MV-4-11 (cell line): ENCODE measurements at regions not wholly inside any gene's neighbourhood (a gene's known extent, or its start where the extent isn't known, plus 50 kb on each side); places are given as distances from the start of the nearest gene placed in this dataset.

Source experiments
- DNase-seq: peaks from one replicate; lab custom pipeline; 2025; lab: John Stamatoyannopoulos, UW

GRCh38 chr9:95756986-95757385, 118.5 kb upstream of the ERCC6L2 start:
- DNase-seq: no peak

GRCh38 chr9:95756101-95756500, 119.4 kb upstream of the ERCC6L2 start:
- no peak for DNase-seq

GRCh38 chr9:95755421-95755730, 120.1 kb upstream of the ERCC6L2 start:
- DNase-seq: no peak

- DNase-seq: no peak
These were observed 120.7 kb upstream of the ERCC6L2 start for GRCh38 chr9:95754533-95755420.

- DNase-seq: no peak
These were observed 121.6 kb upstream of the ERCC6L2 start for GRCh38 chr9:95753762-95754465.

- DNase-seq: no peak
These were observed 123.3 kb upstream of the ERCC6L2 start for GRCh38 chr9:95752129-95752731.

GRCh38 chr9:95751520-95751790, 124.0 kb upstream of the ERCC6L2 start:
- no peak for DNase-seq

GRCh38 chr9:95750725-95751519, 124.6 kb upstream of the ERCC6L2 start:
- DNase-seq: no peak

GRCh38 chr9:95749493-95749892, 126.0 kb upstream of the ERCC6L2 start:
- no peak for DNase-seq

GRCh38 chr9:95746408-95747180, 128.9 kb upstream of the ERCC6L2 start:
- DNase-seq: no peak

- no peak for DNase-seq
These were observed 132.7 kb upstream of the ERCC6L2 start for GRCh38 chr9:95742821-95743220.

- no peak for DNase-seq
These were observed 133.9 kb upstream of the ERCC6L2 start for GRCh38 chr9:95741631-95742030.

GRCh38 chr9:95740217-95741004, 135.1 kb upstream of the ERCC6L2 start:
- DNase-seq: no peak

- DNase-seq: no peak
These were observed 137.1 kb upstream of the ERCC6L2 start for GRCh38 chr9:95738438-95738837.

GRCh38 chr9:95736891-95737522, 138.5 kb upstream of the ERCC6L2 start:
- DNase-seq: no peak

GRCh38 chr9:95736370-95736769, 139.1 kb upstream of the ERCC6L2 start:
- DNase-seq: no peak

GRCh38 chr9:95735701-95736100, 139.8 kb upstream of the ERCC6L2 start:
- no peak for DNase-seq

- DNase-seq: no peak
These were observed 141.5 kb upstream of the ERCC6L2 start for GRCh38 chr9:95733741-95734666.
